Activated CD8-positive, alpha-beta T cell treated with anti-CD3 and anti-CD28 coated beads for 36 hours (primary cell): ENCODE measurements at regions not wholly inside any gene's neighbourhood (a gene's known extent, or its start where the extent isn't known, plus 50 kb on each side); places are given as distances from the start of the nearest gene placed in this dataset.

Experiments
- ATAC-seq: fragments of 200-7000 bp; cut with Tn5 transposase; one replicate; pipeline ENCODE4 v1.10.0; 2021; ENCODE audit warnings: mild to moderate bottlenecking, moderate library complexity
- CTCF ChIA-PET: fragments of 350-600 bp; sonication (Branson Sonifier 250); formaldehyde crosslinking; loops from one replicate; lab custom pipeline; 2021; ENCODE audit warnings: antibody characterized with exemption; lab: Charles Lee
- POLR2A ChIA-PET: fragments of 350-600 bp; sonication (Branson Sonifier 250); formaldehyde crosslinking; loops from one replicate; lab custom pipeline; 2021; ENCODE audit warnings: antibody characterized with exemption; lab: Charles Lee
- DNase-seq: peaks from one replicate; pipeline ENCODE4 v3.0.0-alpha.2; 2020
- H3K27ac Mint-ChIP-seq: one replicate; pipeline ENCODE4 v1.8.0; 2021; ENCODE audit warnings: mild to moderate bottlenecking, mixed read lengths
- H3K27me3 Mint-ChIP-seq: one replicate; pipeline ENCODE4 v1.8.0; 2021; ENCODE audit warnings: mixed read lengths
- H3K36me3 Mint-ChIP-seq: one replicate; pipeline ENCODE4 v1.8.0; 2021; ENCODE audit warnings: low read depth, mixed read lengths
- H3K4me1 Mint-ChIP-seq: one replicate; pipeline ENCODE4 v1.8.0; 2021; ENCODE audit warnings: low read depth, mixed read lengths
- H3K4me3 Mint-ChIP-seq: one replicate; pipeline ENCODE4 v1.8.0; 2021; ENCODE audit warnings: mild to moderate bottlenecking, moderate library complexity, mixed read lengths
- H3K9me3 Mint-ChIP-seq: one replicate; pipeline ENCODE4 v1.8.0; 2021; ENCODE audit warnings: mixed read lengths
- intact Hi-C: fragments of 100-400 bp; cut with micrococcal nuclease; formaldehyde crosslinking; loops from one replicate; pipeline ENCODE4 v1.10.0; 2022
- TF ChIP-seq, protein P1 (sequence below): fragments of 200-600 bp; IDR thresholded peaks from one replicate; pipeline ENCODE4 v1.8.0; 2022; ENCODE audit warnings: antibody characterized with exemption, mild to moderate bottlenecking

DNA sequence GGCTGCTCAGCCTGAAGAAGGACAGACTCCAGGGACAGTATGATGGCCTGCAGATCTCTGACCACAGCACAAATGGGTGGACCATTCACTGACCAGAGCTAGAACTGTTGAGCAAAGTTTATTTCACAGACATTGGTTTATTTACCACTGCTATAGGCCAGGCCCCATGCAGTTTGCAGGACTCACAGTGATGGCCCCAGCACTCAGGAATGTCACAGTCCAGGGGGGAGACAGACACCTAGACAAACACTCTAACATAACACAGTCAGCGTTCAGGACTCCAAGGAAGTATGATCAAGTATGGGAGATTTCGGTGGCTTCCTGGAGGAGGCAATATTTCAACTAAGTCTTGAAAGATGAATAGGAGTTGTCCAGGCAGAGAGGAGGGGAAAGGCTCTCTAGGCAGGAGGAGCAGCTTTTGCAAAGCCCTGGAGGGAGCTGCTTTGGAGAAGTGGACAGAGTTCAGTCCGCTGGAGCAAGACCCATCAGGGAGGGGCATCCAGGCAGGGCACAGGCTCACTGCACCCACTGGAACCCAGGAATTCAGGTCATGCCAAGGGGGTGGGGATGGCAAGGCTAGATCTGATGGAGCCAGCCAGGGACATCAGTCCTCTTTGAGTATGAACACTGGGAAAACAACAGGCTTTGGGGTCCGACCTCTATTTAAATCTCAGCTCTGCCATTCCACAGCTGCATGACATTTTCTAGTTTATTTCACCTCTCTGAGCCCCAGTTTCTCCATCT, 454.3 kb downstream of the MATN1 start:
- H3K27ac Mint-ChIP-seq, result no peak overlapping the region
- ATAC-seq (no peak), DNase-seq (no peak)
- ChIA-PET CTCF (no interaction called here), POLR2A (no interaction called here)
- intact Hi-C loops, result no loop called here
- no peaks in the 10 kb centered on the region for H3K9me3 Mint-ChIP-seq
- H3K27me3 Mint-ChIP-seq, result peaks cover 3% of the 10 kb centered on the region
- TF ChIP-seq, protein P1, sequence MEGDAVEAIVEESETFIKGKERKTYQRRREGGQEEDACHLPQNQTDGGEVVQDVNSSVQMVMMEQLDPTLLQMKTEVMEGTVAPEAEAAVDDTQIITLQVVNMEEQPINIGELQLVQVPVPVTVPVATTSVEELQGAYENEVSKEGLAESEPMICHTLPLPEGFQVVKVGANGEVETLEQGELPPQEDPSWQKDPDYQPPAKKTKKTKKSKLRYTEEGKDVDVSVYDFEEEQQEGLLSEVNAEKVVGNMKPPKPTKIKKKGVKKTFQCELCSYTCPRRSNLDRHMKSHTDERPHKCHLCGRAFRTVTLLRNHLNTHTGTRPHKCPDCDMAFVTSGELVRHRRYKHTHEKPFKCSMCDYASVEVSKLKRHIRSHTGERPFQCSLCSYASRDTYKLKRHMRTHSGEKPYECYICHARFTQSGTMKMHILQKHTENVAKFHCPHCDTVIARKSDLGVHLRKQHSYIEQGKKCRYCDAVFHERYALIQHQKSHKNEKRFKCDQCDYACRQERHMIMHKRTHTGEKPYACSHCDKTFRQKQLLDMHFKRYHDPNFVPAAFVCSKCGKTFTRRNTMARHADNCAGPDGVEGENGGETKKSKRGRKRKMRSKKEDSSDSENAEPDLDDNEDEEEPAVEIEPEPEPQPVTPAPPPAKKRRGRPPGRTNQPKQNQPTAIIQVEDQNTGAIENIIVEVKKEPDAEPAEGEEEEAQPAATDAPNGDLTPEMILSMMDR, result no peak
- no peaks in the 10 kb centered on the region for H3K36me3 Mint-ChIP-seq
- H3K4me3 Mint-ChIP-seq, result no peak overlapping the region
- no peaks in the 10 kb centered on the region for H3K4me1 Mint-ChIP-seq

DNA sequence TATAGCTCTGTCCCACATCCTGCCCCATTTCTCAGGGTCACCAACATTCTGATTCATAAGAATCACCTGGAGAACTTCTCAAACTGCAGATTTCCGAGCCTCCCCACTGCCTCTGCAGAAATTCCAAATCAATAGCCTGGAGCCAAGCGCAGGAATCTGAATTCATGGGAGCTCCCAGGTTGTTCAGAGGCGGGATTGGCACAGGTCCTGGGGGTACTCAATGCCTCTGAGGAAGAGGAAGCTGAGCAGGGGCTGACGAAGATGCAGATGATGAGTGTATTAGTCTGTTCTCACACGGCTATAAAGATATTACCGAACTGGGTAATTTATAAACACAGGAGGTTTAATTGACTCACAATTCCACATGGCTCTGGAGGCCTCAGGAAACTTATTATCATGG, 455.5 kb downstream of the MATN1 start:
- TF ChIP-seq, protein P1, result no peak
- no peaks in the 10 kb centered on the region for H3K9me3 Mint-ChIP-seq
- H3K27me3 Mint-ChIP-seq, result peaks cover 3% of the 10 kb centered on the region
- intact Hi-C loops, result no loop called here
- ChIA-PET POLR2A (no interaction called here), CTCF (no interaction called here)
- H3K27ac Mint-ChIP-seq, result no peak overlapping the region
- no peak for DNase-seq
- no peaks in the 10 kb centered on the region for H3K4me1 Mint-ChIP-seq
- H3K4me3 Mint-ChIP-seq, result no peak overlapping the region
- ATAC-seq, result no peak
- H3K36me3 Mint-ChIP-seq, result no peaks in the 10 kb centered on the region

DNA sequence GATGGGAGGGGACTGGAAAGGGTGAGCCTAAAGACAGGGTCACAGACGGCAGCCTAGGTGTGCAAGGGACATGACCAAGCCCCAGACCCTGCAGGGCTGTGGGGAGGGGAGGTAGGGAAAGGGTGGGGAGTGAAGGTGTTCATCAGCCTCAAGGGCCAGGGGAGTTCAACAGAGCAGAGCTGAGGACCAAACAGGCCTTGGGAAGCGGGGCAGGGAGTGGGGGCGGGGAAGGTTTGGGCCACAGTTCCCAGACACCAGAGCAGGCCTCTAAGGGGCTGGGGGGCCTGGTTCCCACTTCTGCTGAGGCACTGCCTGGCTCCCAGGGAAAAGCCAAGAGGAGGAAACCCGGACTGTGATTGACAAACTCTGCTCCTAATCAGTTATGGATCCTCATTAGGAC, 456.3 kb downstream of the MATN1 start:
- Mint-ChIP-seq H3K27ac (no peak overlapping the region), H3K4me3 (no peak overlapping the region), H3K27me3 (peaks cover 3% of the 10 kb centered on the region), H3K9me3 (no peaks in the 10 kb centered on the region), H3K36me3 (no peaks in the 10 kb centered on the region), H3K4me1 (no peaks in the 10 kb centered on the region)
- ATAC-seq (no peak), DNase-seq (no peak)
- ChIA-PET POLR2A (no interaction called here), CTCF (no interaction called here)
- TF ChIP-seq, protein P1, result no peak
- intact Hi-C loops, result no loop called here

DNA sequence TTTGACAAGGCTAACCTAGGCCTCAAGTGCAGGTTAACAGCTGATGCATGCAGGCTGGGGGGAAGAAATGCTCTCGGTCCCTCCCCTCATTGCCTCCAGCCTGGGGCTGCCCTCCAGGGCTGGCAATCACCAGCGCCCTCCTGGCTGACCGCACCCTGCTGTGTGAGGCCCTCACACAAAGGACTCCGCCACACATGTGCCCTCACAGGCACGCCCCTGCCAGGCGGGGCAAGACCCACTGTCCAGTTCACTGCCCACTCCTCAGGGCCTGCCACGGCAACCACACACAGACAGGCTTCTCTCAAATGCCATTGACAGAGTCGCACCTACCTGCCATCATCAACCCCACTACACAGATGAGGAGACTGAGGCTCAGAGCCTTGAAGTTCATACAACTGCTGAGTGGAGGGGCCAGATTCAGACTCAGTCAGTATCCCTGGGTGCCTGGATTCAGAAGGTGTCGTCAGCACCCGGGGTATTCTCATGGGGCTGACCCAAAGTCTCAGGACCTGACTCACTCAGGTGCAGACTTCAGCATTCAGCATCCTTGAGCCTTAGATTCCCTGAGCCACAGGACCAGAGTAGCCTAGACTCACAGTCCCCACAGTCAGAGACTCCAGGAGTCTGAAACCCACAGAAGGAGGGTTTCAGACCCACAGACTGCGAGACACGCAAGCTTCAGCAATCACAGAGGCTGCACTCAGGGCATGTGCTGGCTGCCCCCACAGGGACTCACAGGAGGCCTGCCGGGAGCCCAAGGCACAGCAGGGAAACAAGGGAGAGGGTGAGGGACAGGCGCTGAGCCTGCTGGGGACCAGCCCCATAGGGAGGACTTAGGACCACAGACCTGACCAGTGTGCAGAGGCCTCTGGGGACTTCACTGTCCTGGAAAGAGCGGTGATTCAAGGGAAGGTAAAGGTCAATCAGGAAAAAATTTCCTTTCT, 458.0 kb downstream of the MATN1 start:
- H3K9me3 Mint-ChIP-seq, result peaks cover 4% of the 10 kb centered on the region
- no peak overlapping the region for H3K27ac Mint-ChIP-seq
- DNase-seq, result no peak
- H3K27me3 Mint-ChIP-seq, result peaks cover 4% of the 10 kb centered on the region
- H3K4me1 Mint-ChIP-seq, result no peaks in the 10 kb centered on the region
- ATAC-seq, result no peak
- H3K4me3 Mint-ChIP-seq, result no peak overlapping the region
- H3K36me3 Mint-ChIP-seq, result no peaks in the 10 kb centered on the region
- TF ChIP-seq, protein P1, result no peak
- ChIA-PET POLR2A (no interaction called here), CTCF (no interaction called here)
- intact Hi-C loops, result no loop called here

DNA sequence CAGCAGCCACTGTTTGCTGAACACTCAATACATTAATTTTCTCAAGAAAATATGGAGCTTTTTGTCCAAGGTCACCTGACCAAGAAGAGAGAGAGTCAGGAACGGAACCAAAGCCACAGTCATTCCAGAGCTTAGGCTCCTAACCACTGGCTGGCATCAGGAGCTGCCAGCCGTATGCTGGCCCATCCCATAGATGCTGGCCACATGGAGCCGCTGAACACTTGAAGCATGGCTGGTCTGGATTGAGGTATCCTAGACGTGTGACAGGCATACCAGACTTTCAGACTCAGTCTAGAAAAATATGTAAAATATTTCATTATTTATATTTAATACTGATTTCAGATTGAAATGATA, 458.7 kb downstream of the MATN1 start:
- TF ChIP-seq, protein P1, result no peak
- Mint-ChIP-seq H3K4me1 (no peaks in the 10 kb centered on the region), H3K9me3 (peaks cover 4% of the 10 kb centered on the region), H3K27me3 (peaks cover 4% of the 10 kb centered on the region), H3K36me3 (no peaks in the 10 kb centered on the region), H3K4me3 (no peak overlapping the region), H3K27ac (no peak overlapping the region)
- ChIA-PET POLR2A (no interaction called here), CTCF (interaction anchor here (0.7 kb wide), 1 partner anchor 22 kb away, joined by 3 read pairs; no protein-coding TSS in a partner anchor)
- intact Hi-C loops, result no loop called here
- no peak for DNase-seq
- ATAC-seq, result no peak
